ENCODE measurements at regions not wholly inside any gene's neighbourhood (a gene's known extent, or its start where the extent isn't known, plus 50 kb on each side); places are given as distances from the start of the nearest gene placed in this dataset.

GRCh38 chr21:16180614-16181013, 450.8 kb downstream of the USP25 start:
- DNase-seq (ENCODE audit: low read depth) = no peak

- DNase-seq (ENCODE audit: low read depth) = no peak
Observed at GRCh38 chr21:16181018-16181417, 451.2 kb downstream of the USP25 start.

GRCh38 chr21:16185766-16186165, 456.0 kb downstream of the USP25 start:
- no peak for DNase-seq (ENCODE audit: low read depth)

- DNase-seq (ENCODE audit: low read depth) = no peak
Observed at GRCh38 chr21:16186742-16187141, 457.0 kb downstream of the USP25 start.

- DNase-seq (ENCODE audit: low read depth) = no peak
Observed at GRCh38 chr21:16187603-16188301, 458.0 kb downstream of the USP25 start.

- peak; percentile 45 for DNase-seq (ENCODE audit: low read depth)
Observed at GRCh38 chr21:16192902-16193301, 463.1 kb downstream of the USP25 start.

GRCh38 chr21:16193496-16194094, 463.8 kb downstream of the USP25 start:
- no peak for DNase-seq (ENCODE audit: low read depth)

GRCh38 chr21:16194095-16194787, 464.5 kb downstream of the USP25 start:
- DNase-seq (ENCODE audit: low read depth) = peak; percentile 84

- no peak for DNase-seq (ENCODE audit: low read depth)
Observed at GRCh38 chr21:16194788-16195537, 465.2 kb downstream of the USP25 start.

GRCh38 chr21:16195538-16195910, 465.7 kb downstream of the USP25 start:
- DNase-seq (ENCODE audit: low read depth) = peak; percentile 75

GRCh38 chr21:16196001-16196400, 466.2 kb downstream of the USP25 start:
- no peak for DNase-seq (ENCODE audit: low read depth)

- DNase-seq (ENCODE audit: low read depth) = no peak
Observed at GRCh38 chr21:16198546-16198945, 468.8 kb downstream of the USP25 start.

GRCh38 chr21:16199539-16199938, 469.8 kb downstream of the USP25 start:
- no peak for DNase-seq (ENCODE audit: low read depth)

GRCh38 chr21:16201718-16202117, 471.9 kb downstream of the USP25 start:
- DNase-seq (ENCODE audit: low read depth) = no peak

GRCh38 chr21:16205527-16205926, 475.7 kb downstream of the USP25 start:
- no peak for DNase-seq (ENCODE audit: low read depth)

GRCh38 chr21:16211339-16212303, 481.8 kb downstream of the USP25 start:
- no peak for DNase-seq (ENCODE audit: low read depth)

- no peak for DNase-seq (ENCODE audit: low read depth)
Observed at GRCh38 chr21:16213518-16213917, 483.7 kb downstream of the USP25 start.

- DNase-seq (ENCODE audit: low read depth) = no peak
Observed at GRCh38 chr21:16215193-16215592, 485.4 kb downstream of the USP25 start.

GRCh38 chr21:16215663-16216183, 485.9 kb downstream of the USP25 start:
- DNase-seq (ENCODE audit: low read depth) = no peak

- no peak for DNase-seq (ENCODE audit: low read depth)
Observed at GRCh38 chr21:16216288-16216962, 486.6 kb downstream of the USP25 start.
